Keratinocyte (primary cell): ENCODE measurements at regions not wholly inside any gene's neighbourhood (a gene's known extent, or its start where the extent isn't known, plus 50 kb on each side); places are given as distances from the start of the nearest gene placed in this dataset.

Source experiments
- DNase-seq: peaks from one replicate; pipeline ENCODE4 v3.0.0-alpha.2; 2011; ENCODE audit warnings: low read depth, missing footprints, low spot score
- FAIRE-seq: peaks from 2 replicates; lab custom pipeline; 2011; peaks lifted over from hg19 to GRCh38; lab: Jason Lieb, UNC
- H2AFZ ChIP-seq: 2 replicates; pipeline ENCODE4 v1.6.0; 2012; ENCODE audit warnings: low read length, control low read depth, inconsistent platforms; ENCODE audit not compliant: control insufficient read depth
- H3K27ac ChIP-seq: 2 replicates; pipeline ENCODE4 v1.5.1; 2011; ENCODE audit warnings: low read length; ENCODE audit not compliant: control insufficient read depth, insufficient read depth
- H3K27me3 ChIP-seq: 3 replicates; pipeline ENCODE4 v1.6.0; 2011; ENCODE audit warnings: low read length; ENCODE audit not compliant: control insufficient read depth, insufficient read depth; ENCODE audit errors: extremely low read depth
- H3K36me3 ChIP-seq, 2 experiments: 2 replicates in 1 of 2; 3 replicates in 1 of 2; pipeline ENCODE4 v1.5.1; 2011; ENCODE audit warnings: low read length in 2 of 2, mild to moderate bottlenecking in 1 of 2; ENCODE audit not compliant: control insufficient read depth in 2 of 2, insufficient read depth in 2 of 2; ENCODE audit errors: extremely low read depth in 1 of 2
- H3K4me1 ChIP-seq: 3 replicates; pipeline ENCODE4 v1.5.1; 2011; ENCODE audit warnings: low read length; ENCODE audit not compliant: control insufficient read depth, insufficient read depth; ENCODE audit errors: extremely low read depth
- H3K4me2 ChIP-seq: 3 replicates; pipeline ENCODE4 v1.6.0; 2011; ENCODE audit warnings: low read depth, low read length; ENCODE audit not compliant: control insufficient read depth, insufficient read depth; ENCODE audit errors: extremely low read depth
- H3K4me3 ChIP-seq, 3 experiments: fragments of 200-600 bp in 1 of 3; sonication (generic) in 1 of 3; 2 replicates in 2 of 3; 3 replicates in 1 of 3; pipeline ENCODE4 v1.5.1; 2011 to 2016; ENCODE audit warnings: low read length in 3 of 3, mild to moderate bottlenecking in 3 of 3, control low read depth in 2 of 3, inconsistent platforms in 1 of 3, low read depth in 1 of 3, mixed read lengths in 1 of 3, mixed run types in 1 of 3, moderate library complexity in 1 of 3; ENCODE audit not compliant: control insufficient read depth in 2 of 3, insufficient read depth in 2 of 3; ENCODE audit errors: extremely low read depth in 1 of 3
- H3K79me2 ChIP-seq: 2 replicates; pipeline ENCODE4 v1.6.0; 2012; ENCODE audit warnings: low read length; ENCODE audit not compliant: control insufficient read depth, insufficient read depth
- H3K9ac ChIP-seq: 3 replicates; pipeline ENCODE4 v1.6.0; 2011; ENCODE audit warnings: low read length; ENCODE audit not compliant: control insufficient read depth, insufficient read depth; ENCODE audit errors: extremely low read depth
- H3K9me1 ChIP-seq: 3 replicates; pipeline ENCODE4 v1.6.0; 2011; ENCODE audit warnings: low read length; ENCODE audit not compliant: control insufficient read depth, insufficient read depth; ENCODE audit errors: extremely low read depth
- H3K9me3 ChIP-seq: 2 replicates; pipeline ENCODE4 v1.5.1; 2012; ENCODE audit warnings: low read depth, low read length; ENCODE audit not compliant: control insufficient read depth
- H4K20me1 ChIP-seq: 3 replicates; pipeline ENCODE4 v1.6.0; 2011; ENCODE audit warnings: low read length; ENCODE audit not compliant: control insufficient read depth, insufficient read depth; ENCODE audit errors: extremely low read depth
- EZH2 ChIP-seq: IDR thresholded peaks from one replicate; pipeline ENCODE4 v1.6.1; 2012; ENCODE audit warnings: inconsistent platforms, mild to moderate bottlenecking, low read length, moderate library complexity
- dilution Hi-C: fragments of 300-500 bp; cut with MboI; formaldehyde crosslinking; loops from one replicate; pipeline ENCODE4 v1.7.0; 2020; ENCODE audit warnings: low sequenced_read_pairs; ENCODE audit not compliant: extremely low pct_ligation_motif_present
- TF ChIP-seq, protein P1 (sequence below), 3 experiments: IDR thresholded peaks in 1 of 3; conservative IDR thresholded peaks in 1 of 3; optimal IDR thresholded peaks in 1 of 3; 2 replicates in 2 of 3; 3 replicates in 1 of 3; pipeline versions ENCODE3 to v1.5.1; 2011; ENCODE audit warnings: low read length in 3 of 3, mild to moderate bottlenecking in 3 of 3, moderate library complexity in 2 of 3, control low read depth in 1 of 3, inconsistent platforms in 1 of 3; ENCODE audit not compliant: insufficient read depth in 2 of 3; ENCODE audit errors: extremely low read depth in 1 of 3

DNA sequence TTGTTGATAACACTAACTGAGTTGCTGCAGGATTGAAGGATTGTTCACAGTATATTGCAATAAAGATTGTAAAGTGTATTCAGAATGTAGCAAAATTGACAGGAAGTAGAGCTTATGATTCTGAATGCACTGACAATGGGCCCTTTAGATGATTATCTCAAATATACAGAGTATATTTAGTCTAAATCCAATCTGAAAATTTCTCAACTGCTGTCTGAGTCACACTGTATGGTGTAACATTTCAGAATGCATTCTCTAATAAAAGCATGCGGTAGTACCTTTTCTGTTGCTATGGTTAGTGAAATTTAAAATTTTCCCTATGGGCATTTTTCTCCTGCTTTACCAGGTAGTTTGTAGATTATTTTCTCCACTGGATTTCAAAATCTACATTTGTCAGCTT is 365.2 kb downstream of the PCDH17 start:
- H3K36me3 ChIP-seq: no peaks in the 10 kb centered on the region
- H3K9me3 ChIP-seq: no peaks in the 10 kb centered on the region
- no peaks in the 10 kb centered on the region for H4K20me1 ChIP-seq
- DNase-seq (no peak), FAIRE-seq (no peak)
- H3K27me3 ChIP-seq: no peaks in the 10 kb centered on the region
- TF ChIP-seq EZH2: no peak
- no peak overlapping the region for H3K4me3 ChIP-seq
- H2AFZ ChIP-seq: no peak overlapping the region
- H3K4me1 ChIP-seq: no peaks in the 10 kb centered on the region
- H3K79me2 ChIP-seq: no peaks in the 10 kb centered on the region
- no peaks in the 10 kb centered on the region for H3K9me1 ChIP-seq
- H3K4me2 ChIP-seq: no peak overlapping the region
- H3K9ac ChIP-seq: no peak overlapping the region
- dilution Hi-C loops: no loop called here
- no peak overlapping the region for H3K27ac ChIP-seq

DNA sequence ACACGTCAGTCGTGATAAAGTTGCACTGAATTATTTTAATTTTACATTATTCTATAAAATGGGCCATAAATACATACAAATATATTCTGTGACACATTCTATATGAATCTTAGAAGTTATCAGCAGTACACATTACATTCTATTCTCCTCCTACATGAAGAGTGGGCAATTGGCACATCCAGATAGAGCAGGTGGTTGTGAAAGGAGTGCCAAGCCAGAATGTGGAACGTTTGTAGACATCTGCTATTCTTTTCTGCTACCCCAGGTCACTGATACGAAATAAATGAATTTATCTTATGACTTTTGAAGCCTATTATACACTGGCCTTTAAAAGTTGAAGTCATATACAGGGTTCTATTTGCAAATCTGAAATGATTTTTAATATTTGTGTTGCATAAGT is 373.2 kb downstream of the PCDH17 start:
- Histone ChIP-seq H3K4me3 (no peak overlapping the region), H3K27me3 (no peaks in the 10 kb centered on the region), H3K79me2 (no peaks in the 10 kb centered on the region), H3K9me1 (no peaks in the 10 kb centered on the region), H3K9me3 (no peaks in the 10 kb centered on the region), H3K9ac (no peak overlapping the region), H2AFZ (no peak overlapping the region), H3K36me3 (no peaks in the 10 kb centered on the region), H4K20me1 (no peaks in the 10 kb centered on the region), H3K4me1 (no peaks in the 10 kb centered on the region), H3K4me2 (no peak overlapping the region), H3K27ac (no peak overlapping the region)
- TF ChIP-seq, protein P1, sequence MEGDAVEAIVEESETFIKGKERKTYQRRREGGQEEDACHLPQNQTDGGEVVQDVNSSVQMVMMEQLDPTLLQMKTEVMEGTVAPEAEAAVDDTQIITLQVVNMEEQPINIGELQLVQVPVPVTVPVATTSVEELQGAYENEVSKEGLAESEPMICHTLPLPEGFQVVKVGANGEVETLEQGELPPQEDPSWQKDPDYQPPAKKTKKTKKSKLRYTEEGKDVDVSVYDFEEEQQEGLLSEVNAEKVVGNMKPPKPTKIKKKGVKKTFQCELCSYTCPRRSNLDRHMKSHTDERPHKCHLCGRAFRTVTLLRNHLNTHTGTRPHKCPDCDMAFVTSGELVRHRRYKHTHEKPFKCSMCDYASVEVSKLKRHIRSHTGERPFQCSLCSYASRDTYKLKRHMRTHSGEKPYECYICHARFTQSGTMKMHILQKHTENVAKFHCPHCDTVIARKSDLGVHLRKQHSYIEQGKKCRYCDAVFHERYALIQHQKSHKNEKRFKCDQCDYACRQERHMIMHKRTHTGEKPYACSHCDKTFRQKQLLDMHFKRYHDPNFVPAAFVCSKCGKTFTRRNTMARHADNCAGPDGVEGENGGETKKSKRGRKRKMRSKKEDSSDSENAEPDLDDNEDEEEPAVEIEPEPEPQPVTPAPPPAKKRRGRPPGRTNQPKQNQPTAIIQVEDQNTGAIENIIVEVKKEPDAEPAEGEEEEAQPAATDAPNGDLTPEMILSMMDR (optimal IDR thresholded peaks at IDR 0.05 in 1 of 3, IDR thresholded peaks at IDR 0.05 in 1 of 3, conservative IDR thresholded peaks at IDR 0.05 in 1 of 3; ENCODE audit: extremely low read depth in 1 of 3, insufficient read depth in 2 of 3, low read length in 3 of 3): no peak
- no peak for TF ChIP-seq EZH2
- FAIRE-seq (no peak), DNase-seq (no peak)
- dilution Hi-C loops: no loop called here

DNA sequence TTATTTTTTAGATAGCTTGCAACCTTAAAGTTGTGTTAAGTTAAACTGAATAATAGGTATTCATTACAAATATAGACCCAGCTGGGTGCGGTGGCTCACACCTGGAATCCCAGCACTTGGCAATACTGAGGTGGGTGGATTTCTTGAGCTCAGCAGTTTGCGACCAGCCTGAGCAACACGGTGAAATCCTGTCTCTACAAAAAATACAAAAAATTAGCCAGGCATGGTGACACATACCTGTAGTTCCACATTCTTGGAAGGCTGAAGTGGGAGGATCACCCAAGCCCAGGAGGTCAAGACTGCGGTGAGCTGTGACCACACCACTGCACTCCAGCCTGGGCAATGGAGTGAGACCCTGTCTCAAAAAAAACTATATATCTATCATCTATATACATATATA is 386.5 kb downstream of the PCDH17 start:
- Histone ChIP-seq H3K4me2 (no peak overlapping the region), H3K9me1 (no peaks in the 10 kb centered on the region), H3K27ac (no peak overlapping the region), H3K4me1 (no peaks in the 10 kb centered on the region), H4K20me1 (no peaks in the 10 kb centered on the region), H2AFZ (no peak overlapping the region), H3K27me3 (no peaks in the 10 kb centered on the region), H3K9me3 (no peaks in the 10 kb centered on the region), H3K79me2 (no peaks in the 10 kb centered on the region), H3K4me3 (no peak overlapping the region), H3K9ac (no peak overlapping the region), H3K36me3 (no peaks in the 10 kb centered on the region)
- no peak for DNase-seq
- no peak for TF ChIP-seq EZH2
- TF ChIP-seq, protein P1 (optimal IDR thresholded peaks at IDR 0.05 in 1 of 3, IDR thresholded peaks at IDR 0.05 in 1 of 3, conservative IDR thresholded peaks at IDR 0.05 in 1 of 3; ENCODE audit: extremely low read depth in 1 of 3, insufficient read depth in 2 of 3, low read length in 3 of 3): no peak
- dilution Hi-C loops: no loop called here
- no peak for FAIRE-seq
